Anterior cingulate cortex (tissue), 58 donors: ENCODE measurements at regions not wholly inside any gene's neighbourhood (a gene's known extent, or its start where the extent isn't known, plus 50 kb on each side); places are given as distances from the start of the nearest gene placed in this dataset.
"Not testable (repeated sequence)": the region's sequence is repeated elsewhere in the genome, so short reads cannot be mapped to it uniquely, and the experiment has no call there.

Experiments
- DNase-seq, 58 donors: peaks; one replicate each; lab custom pipeline; 2025; lab: John Stamatoyannopoulos, UW

DNA sequence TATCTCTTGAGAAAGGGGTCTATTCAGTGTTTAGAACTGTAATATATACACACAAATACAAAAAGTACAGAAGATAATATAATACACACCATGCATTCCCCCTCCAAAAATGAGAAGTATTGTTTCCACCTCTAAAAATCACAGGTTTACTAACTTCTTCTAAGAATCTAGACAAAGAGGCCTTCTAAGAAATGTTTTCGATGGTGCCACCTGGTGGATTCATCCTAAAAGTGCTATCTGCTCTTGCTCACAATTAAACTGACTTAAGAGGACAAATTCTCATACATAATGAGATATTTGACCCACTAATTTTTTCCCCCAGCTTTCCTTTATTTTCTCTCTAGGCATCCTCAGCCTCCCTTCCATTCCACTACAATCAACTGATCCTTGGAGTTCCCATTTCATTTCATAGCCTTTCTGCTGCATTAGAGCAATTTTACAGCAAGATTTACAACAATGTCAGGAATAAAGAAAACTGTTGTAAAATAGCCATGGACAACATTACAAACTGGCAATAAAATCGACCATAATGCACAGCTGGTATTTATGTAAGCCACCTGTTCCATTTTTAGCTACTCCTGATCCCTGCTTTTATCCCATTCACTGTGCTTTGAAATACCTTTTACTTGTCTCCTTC is 124.6 kb downstream of the ARRDC4 start:
- peak in 13 of 58 donors; percentile 3 to 61 (median 18) for DNase-seq

DNA sequence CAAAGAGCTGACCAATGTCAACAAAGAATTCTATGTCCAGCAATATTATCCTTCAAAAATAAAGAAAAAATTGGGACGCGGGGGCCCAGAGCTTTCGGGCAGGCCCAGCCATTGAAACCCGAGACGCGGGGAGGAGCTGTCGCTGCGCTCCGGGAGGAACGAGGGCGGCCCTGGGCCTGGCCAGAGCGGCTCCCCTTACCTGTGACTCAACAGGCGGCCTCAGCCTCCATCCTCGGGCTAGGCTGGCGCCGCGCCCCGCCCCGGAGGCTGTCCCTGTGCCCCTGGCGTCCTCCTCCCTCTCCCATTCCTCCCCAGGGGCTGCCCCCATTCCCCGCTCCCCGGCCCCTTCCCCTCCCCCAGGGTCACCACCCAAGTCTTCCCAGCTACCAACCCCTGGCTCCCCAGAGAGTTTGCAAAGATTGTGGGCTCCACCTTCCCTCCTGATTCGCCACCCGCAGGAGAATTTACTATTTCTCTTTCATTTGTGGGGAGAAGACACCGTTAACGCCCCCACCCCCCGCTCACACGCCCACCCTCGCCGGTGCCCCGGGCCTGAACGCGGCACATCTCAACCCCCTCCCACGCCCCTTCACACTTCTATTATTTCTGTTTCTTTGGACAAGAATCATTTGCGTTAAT is 127.9 kb downstream of the ARRDC4 start:
- not testable (repeated sequence) for DNase-seq

DNA sequence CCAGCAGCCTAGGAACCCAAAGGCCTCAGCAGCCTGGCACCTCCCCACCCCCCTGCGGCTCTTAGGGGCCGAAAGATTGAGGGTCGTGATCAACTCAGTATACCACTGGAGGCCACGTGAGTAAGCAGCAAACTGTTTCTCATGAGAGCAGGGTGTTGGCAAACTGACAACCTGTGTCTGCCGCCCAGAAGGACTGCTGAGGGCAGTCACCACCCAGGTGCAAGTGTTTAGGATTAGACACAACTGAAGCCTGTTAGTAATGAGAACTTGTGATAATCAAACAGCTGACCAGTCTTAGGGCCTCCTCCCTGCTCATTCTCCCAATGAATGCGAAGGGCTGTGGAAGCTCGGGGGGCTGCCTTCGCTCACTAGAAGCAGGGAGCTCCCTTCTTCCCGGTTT is 128.8 kb downstream of the ARRDC4 start:
- DNase-seq: not testable (repeated sequence)

DNA sequence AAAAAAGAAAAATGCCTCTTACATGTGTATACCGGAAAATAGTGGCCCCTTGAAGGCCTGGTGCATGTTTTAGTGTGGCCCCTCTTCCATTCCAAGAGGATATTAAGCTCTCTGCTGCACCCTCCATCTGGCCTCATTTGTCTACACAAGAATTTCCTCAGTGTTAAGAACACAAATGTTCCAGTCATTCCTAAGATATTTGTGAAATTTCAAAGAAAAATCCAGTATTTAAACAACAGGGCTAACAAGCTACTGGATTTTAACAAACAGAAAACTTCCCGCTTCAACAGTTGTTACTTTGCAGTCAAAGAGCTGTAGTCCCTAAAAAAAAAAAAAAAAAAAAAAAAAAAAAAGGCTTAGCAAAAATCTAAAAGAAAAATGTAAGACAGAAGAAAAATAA is 137.5 kb downstream of the ARRDC4 start:
- DNase-seq: not testable (repeated sequence)

DNA sequence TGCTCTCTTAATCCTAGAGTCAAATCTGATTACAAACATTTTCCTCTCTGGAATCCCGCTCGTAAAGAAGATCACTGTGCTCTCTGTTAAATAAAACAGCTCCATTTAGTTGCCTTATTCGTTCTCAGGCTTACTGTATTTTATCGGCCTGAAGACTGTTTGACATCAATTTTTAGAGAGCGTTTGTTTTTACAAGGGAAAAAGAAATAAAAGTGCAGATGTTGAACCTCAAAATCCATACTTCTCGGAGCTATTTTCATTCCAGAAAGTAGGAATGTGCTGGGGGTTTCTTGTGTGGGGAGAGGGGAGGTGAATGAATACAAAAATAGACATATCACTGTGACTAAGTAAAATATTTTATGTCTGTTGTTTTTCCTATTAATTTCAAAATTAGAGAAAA is 140.1 kb downstream of the ARRDC4 start:
- DNase-seq: not testable (repeated sequence)

DNA sequence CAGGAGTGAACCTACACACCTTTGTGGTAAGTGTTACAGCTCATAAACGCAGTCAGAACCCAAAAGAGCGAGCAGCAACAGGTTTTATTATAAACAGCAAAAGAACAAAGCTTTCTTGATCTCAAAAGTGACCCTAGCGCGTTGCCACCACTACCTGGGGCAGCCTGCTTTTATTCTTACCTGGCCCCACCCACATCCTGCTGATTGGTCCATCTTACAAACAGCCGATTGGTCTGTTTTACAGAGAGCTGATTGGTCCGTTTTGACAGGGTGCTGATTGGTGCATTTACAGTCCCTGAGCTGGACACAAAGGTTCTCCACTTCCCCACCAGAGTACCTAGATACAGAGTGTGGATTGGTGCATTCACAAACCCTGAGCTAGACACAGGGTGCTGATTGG is 143.1 kb downstream of the ARRDC4 start:
- no peak for DNase-seq

DNA sequence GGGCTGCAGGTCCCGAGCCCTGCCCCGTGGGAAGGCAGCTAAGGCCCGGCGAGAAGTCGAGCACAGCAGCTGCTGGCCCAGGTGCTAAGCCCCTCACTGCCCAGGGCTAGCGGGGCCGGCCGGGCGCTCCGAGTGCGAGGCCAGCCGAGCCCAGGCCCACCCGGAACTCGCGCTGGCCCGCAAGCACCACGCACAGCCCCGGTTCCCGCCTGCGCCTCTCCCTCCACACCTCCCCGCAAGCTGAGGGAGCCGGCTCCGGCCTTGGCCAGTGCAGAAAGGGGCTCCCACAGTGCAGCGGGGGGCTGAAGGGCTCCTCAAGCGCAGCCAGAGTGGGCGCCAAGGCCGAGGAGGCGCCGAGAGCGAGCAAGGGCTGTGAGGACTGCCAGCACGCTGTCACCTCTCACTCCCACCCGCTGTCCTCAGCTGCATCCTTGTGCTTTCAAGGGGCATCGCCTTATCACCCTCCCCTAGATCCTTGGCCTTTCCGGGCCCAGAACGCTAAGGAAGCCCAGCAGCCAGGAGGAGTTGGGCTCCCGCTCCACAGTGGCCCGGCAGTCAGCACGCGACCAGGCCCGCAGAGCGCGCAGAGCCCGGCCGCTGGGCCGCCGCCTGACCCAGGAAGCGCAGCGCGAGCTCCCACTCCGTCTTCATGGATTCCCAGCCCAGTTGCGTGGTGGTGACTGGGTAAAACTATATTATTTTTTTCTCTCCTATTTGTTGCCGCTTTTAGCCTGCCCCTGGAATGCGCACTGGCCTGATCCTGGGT is 144.1 kb downstream of the ARRDC4 start:
- not testable (repeated sequence) for DNase-seq

DNA sequence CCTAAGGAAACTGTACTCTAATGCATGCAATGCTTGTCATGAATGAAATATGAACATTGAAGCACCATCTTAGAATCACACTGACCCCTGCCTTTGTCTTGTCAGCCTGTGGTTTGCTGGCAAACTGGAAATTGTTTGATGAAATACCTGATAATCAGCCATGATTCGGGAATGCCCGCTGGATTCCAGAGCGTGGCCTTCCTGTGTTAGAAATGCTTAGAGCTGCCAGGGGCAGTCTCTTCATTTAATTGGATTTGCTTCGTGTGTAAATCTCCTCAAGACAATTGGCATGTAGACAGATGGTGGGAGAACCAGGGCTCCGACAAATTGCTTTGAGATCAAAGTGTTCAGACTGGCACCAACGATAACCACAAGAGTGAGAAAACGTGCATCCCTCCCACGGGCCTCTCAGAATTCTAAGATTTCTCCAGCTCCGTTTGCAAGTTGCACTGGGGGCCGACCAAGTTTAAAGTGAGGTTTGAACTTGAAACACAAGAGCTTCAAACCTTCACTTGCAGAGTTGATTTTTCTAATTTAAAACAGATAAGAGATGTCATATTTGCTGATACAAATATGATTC is 146.2 kb downstream of the ARRDC4 start:
- DNase-seq: not testable (repeated sequence)

DNA sequence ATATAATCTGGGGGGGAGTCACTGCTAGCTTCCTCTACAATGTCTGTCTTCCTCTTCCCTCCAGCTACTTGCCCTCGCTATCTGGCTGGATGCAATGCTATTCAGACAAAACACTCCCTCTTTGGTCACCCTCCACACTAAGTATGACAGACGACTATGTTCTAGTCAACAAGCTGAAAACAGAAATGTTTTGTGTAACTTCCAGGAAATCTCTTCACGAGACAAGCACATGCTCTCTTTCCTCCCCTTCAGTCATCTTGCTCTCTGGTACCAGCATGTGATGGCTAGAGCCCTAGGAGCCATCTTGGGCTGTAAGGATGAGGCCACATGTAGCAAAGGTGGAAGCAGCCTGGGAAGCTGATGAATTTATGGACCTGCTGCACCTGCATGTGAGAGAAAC is 151.3 kb downstream of the ARRDC4 start:
- no peak for DNase-seq

DNA sequence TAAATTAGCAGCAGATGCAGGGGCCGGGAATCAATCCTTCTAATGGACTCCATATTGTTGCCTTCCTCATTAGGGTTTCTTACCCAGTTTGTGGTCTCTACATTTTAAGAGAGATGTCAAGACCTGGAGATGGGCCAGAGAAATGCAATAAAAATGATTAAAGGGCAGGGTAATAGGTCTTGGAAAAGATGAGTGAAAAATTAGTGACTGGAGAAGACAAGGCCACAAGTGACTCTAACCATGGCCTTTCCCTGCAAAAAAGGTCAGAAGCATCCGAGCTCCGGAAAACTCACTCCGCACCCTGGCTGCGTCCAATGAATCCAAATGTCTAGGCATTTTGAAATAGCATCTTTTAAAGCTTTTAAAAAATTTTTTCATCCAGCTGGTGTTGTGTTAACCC is 152.8 kb downstream of the ARRDC4 start:
- DNase-seq: no peak

DNA sequence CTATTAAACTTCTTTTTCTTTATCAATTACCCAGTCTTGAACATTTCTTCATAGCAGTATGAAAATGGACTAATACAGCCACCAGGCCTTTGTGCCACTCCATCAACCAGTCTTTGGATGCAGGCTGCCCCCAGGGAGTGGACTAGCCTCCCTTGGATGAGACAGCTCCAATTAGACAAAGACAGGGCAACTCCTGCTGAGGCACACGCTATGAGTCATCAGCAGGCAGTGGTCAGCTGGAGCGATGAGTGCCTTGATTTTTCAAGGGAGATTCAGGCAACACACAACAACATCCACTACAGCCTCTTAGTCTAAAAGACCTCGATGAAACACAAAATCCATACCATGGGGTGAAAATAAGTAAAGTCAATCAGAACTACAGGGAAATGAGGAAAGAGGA is 160.1 kb downstream of the ARRDC4 start:
- DNase-seq: no peak

DNA sequence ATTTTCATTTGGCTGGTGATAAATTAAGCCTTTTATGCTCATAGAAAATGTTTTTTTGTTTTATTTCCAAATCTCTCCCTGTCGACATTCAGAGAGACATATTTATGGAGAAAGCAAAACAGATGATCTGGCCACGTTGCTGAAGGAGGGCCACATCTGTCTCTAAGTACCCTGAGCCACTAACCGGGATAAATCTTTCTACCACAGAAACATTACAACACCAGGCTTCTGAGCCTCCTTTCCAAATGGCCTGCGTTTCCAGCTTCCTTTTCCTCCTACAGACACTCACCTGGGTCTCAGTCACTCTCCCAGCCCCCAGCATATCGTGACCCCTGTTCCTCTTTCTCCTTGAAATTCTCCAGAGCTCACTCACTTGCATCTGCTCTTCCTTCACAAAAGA is 161.0 kb downstream of the ARRDC4 start:
- DNase-seq: no peak

DNA sequence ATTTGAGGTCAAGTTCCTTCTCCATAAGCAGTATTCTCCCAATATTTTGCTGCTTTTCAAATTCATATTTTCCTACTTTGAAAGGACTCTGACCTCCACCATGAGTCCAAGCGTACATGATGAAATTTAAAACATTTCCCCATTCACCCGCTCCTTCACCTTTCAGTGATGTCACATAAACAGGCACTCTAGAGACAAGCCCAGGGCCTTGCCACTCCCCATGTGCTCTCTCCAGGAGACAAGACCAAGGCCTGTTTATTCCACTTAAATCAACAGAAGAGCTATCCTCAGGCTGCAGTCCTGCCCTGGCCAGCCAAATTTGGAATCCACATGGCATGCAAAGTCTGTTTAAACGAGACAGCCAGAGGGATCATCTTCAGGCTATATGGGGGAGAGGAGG is 161.5 kb downstream of the ARRDC4 start:
- DNase-seq: no peak

DNA sequence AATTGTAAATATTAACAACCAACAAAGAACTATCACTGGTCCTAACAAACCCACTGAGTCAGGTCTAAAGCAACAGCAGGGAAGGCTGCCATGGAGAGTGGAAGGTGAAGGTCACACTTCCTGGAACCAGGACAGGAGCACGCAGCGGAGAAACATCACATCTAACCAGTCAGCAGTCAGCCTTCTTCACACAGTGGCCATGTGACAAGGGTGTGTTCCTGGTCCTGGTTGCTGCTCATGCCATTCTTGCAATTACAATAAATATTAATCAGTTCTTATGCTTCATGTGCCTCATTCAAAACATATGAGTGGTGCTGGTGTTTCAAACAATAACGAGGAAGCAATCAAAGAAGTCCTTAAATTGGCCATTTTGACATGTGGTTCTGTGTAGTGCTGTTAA is 162.8 kb downstream of the ARRDC4 start:
- DNase-seq: no peak

DNA sequence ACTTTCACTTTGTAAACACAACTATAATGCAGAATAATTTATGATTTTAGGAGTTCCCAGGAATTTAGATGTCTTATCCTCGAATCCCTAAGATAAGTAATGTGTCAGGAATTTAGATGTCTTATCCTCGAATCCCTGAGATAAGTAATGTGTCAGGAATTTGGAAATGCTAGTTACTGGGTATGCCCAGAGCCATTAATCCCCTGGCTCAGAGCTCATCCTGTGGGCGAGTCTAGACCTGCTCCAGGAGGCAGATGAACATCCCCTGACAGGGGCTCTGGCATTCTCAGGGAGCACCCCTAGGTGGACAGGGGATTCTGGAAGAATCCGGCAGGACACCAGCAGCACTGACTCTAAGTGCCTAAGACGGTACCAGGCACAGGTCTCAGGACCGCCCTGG is 163.3 kb downstream of the ARRDC4 start:
- no peak for DNase-seq

DNA sequence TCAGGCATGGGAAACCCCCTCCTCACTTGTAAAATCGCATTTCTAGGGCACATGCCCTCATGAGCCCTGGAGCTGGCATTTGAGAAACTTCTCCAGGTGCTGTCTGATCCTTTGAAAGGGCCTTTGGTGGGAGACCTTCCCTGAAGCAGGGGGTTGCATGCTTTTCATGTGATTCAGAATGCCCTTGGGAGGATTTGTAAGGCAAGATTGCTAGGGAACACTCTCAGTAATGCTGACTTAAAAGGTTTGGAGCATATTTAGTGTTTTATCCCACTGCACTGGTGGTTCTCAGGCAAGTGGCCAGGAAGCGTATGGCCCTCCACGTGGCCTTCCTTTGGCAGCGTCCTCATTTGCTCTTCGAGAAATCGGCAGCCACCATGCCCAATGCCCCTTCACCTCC is 164.1 kb downstream of the ARRDC4 start:
- no peak for DNase-seq

DNA sequence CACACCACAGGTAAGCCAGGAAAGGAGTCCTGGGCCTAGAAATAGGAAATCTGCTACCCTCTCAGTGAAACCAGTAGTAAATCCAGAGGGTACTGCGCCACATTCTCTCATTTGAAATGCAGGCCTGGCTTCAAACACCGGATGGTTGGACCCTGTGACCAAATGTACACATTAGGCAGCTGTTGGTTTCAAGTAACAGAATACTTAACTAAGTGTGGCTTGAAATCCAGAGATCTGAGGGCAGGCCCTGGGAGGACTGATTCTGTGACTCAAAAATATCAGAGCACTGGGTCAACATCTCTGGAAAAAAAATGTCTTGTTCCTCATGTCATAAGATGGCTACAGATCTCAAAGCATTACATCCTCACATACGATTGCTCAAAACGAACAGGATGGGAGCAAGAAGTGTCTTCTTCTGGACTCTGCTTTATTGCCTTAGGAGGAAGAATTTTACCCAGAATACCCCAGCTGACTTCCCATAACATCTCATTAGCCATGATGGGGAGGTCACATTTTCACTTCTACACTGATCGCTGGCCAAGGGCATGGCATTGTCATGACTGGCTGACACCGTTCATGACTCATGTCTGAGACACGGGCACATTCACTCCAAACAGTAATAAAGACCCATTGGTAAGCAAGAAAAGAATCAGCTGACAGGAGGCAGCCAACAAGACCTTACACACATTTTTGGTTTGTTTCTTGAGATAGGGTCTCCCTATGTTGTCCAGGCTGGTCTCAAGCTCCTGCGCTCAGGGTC is 166.0 kb downstream of the ARRDC4 start:
- no peak for DNase-seq

DNA sequence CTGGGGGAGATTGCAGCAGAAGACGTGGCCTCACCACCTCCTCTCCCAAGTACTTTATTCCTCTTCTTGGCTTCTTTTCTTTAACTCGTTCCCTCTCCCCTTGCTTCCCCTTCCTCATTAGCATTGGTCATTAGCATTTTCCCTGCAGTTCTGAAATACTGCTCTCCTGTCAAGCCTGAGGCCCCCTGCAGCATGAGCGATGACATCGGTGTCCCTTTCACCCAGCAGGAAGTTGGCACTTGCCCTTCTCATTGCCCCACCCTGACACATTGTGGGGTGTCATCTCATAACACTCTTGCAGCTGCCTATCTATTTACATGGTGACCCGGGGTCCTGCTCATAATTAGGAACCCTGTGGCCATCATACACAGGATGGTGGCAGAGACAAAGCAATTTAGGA is 167.1 kb downstream of the ARRDC4 start:
- DNase-seq: no peak

DNA sequence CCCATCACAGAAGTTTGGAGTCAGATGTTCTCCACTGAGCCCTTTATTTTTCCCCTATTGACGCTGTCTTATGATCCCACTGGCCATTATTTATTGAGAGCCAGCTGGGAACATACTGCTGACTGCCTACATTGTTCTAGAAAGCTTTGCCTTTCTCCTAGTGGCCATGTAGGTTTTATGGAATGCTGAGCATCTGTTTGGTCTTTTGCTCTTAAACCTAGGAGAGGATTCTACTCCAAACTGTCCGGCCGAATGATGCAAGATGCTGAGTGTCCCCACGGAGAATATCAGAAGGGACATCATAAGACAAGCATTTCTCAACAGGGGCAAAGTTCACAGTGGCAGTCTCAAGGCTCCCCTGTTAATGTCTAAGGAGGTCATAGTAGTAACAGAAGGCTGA is 171.4 kb downstream of the ARRDC4 start:
- DNase-seq: no peak

DNA sequence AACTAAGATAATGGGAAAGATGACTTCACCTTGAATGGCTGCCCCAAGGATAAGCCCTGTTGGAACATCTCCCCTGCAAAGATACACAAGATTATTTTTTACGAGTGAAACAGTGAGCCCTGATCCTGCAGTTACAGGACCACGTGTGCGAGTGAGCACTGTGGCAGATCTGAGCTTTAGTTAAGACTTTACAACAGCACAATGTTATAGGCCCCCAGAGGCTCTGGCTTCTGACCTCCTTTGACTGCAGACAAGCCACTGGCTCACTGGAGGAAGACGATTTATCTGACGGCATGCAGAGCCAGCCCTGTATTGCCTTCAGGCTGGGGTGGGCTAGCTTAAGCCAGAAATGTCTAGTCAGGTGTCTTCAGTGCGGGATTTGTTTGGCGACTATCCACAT is 174.4 kb downstream of the ARRDC4 start:
- no peak for DNase-seq

DNA sequence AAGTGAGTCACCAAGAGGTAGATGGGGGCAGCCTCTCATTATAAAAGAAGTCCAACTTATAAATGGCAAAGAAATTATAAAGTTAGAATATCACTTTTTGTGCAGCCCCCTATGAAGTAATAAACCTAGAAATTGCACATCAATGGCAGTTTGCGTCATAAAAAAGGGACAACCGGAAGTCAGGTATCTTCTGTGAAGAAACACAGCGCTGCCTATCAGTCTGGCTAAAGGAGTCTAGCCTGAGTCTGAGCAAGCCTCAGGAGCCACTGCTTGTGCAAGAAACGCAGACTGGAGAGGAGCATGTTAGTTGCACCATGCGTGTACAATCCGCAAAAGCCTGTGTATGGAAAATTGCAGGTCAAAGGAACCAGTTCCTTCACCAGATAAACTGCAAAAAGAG is 178.4 kb downstream of the ARRDC4 start:
- DNase-seq: no peak
